PFSK-1 (cell line): ENCODE measurements at regions not wholly inside any gene's neighbourhood (a gene's known extent, or its start where the extent isn't known, plus 50 kb on each side); places are given as distances from the start of the nearest gene placed in this dataset.

Source experiments
- FOXP2 ChIP-seq: optimal IDR thresholded peaks from 2 replicates; pipeline ENCODE3; 2011; ENCODE audit warnings: borderline replicate concordance, control low read depth, inconsistent platforms; ENCODE audit not compliant: insufficient read depth; ENCODE audit errors: extremely low read length, extremely low read depth
- POLR2AphosphoS5 ChIP-seq: IDR thresholded peaks from 2 replicates; pipeline ENCODE4 v1.6.1; 2012; ENCODE audit warnings: low read depth, mild to moderate bottlenecking, control low read depth, low read length, moderate library complexity
- SIN3A ChIP-seq: IDR thresholded peaks from 2 replicates; pipeline ENCODE4 v1.6.1; 2012; ENCODE audit warnings: mild to moderate bottlenecking, low read length, moderate library complexity, borderline replicate concordance; ENCODE audit not compliant: insufficient read depth
- TAF1 ChIP-seq: IDR thresholded peaks from 2 replicates; pipeline ENCODE4 v1.6.1; 2012; ENCODE audit warnings: low read length, control low read depth, borderline replicate concordance; ENCODE audit not compliant: insufficient read depth
- TF ChIP-seq, protein P1 (sequence below), 2 experiments: IDR thresholded peaks; 2 replicates each; pipeline versions ENCODE4 v1.6.1 to v1.8.0; 2011 to 2012; ENCODE audit warnings: low read depth in 2 of 2, low read length in 2 of 2, control low read depth in 1 of 2, inconsistent platforms in 1 of 2, mild to moderate bottlenecking in 1 of 2, moderate library complexity in 1 of 2; ENCODE audit not compliant: insufficient read depth in 1 of 2

- TF ChIP-seq SIN3A, result no peak
- TF ChIP-seq, protein P1, sequence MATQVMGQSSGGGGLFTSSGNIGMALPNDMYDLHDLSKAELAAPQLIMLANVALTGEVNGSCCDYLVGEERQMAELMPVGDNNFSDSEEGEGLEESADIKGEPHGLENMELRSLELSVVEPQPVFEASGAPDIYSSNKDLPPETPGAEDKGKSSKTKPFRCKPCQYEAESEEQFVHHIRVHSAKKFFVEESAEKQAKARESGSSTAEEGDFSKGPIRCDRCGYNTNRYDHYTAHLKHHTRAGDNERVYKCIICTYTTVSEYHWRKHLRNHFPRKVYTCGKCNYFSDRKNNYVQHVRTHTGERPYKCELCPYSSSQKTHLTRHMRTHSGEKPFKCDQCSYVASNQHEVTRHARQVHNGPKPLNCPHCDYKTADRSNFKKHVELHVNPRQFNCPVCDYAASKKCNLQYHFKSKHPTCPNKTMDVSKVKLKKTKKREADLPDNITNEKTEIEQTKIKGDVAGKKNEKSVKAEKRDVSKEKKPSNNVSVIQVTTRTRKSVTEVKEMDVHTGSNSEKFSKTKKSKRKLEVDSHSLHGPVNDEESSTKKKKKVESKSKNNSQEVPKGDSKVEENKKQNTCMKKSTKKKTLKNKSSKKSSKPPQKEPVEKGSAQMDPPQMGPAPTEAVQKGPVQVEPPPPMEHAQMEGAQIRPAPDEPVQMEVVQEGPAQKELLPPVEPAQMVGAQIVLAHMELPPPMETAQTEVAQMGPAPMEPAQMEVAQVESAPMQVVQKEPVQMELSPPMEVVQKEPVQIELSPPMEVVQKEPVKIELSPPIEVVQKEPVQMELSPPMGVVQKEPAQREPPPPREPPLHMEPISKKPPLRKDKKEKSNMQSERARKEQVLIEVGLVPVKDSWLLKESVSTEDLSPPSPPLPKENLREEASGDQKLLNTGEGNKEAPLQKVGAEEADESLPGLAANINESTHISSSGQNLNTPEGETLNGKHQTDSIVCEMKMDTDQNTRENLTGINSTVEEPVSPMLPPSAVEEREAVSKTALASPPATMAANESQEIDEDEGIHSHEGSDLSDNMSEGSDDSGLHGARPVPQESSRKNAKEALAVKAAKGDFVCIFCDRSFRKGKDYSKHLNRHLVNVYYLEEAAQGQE (IDR thresholded peaks at IDR 0.05; ENCODE audit: insufficient read depth in 1 of 2, low read depth in 2 of 2, low read length in 2 of 2), result no peak
- TF ChIP-seq POLR2AphosphoS5, result no peak
- TF ChIP-seq TAF1, result no peak
- TF ChIP-seq FOXP2, result no peak
These were observed 414.3 kb upstream of the HS6ST1 start for GRCh38 chr2:128732976-128733431.

- no peak for TF ChIP-seq SIN3A
- TF ChIP-seq FOXP2, result no peak
- TF ChIP-seq POLR2AphosphoS5, result no peak
- TF ChIP-seq, protein P1 (IDR thresholded peaks at IDR 0.05; ENCODE audit: insufficient read depth in 1 of 2, low read depth in 2 of 2, low read length in 2 of 2), result no peak
- no peak for TF ChIP-seq TAF1
These were observed 414.8 kb upstream of the HS6ST1 start for GRCh38 chr2:128733450-128733849.

- no peak for TF ChIP-seq TAF1
These were observed 416.0 kb upstream of the HS6ST1 start for GRCh38 chr2:128734521-128735295.

DNA sequence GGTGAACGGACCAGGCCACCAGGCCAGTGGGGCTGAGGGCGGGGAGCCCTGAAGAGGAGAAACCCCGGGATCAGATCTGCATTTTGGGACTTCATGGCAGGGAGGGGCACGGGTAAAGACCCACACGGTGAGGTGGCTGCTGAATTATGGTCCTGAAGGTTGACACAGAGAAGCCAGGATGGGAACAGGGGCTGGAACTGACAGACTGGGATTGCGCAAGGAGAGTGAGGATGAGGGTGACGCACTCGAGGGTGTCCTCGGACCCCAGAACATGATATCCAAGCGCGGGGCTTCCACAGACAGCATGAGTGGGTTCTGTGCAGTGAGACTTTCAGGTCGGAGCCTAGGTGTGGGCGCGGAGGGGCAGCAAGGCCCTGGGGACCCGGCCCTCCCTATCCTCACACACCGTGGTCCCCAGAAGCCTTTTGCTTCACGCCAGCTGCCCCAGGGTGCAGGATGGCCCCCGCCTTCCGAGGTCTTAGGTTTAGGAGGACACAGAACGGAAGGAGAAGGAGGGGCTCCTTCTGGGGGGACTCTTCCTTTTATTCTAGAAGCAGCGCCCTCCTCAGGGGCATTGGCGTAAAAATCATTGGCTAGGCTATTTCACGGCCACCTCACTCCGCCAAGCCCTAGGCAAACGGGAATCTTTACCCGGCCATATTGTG, 416.8 kb upstream of the HS6ST1 start:
- TF ChIP-seq FOXP2 (no peak), SIN3A (no peak), POLR2AphosphoS5 (no peak), TAF1 (no peak)
- TF ChIP-seq, protein P1 (IDR thresholded peaks at IDR 0.05; ENCODE audit: insufficient read depth in 1 of 2, low read depth in 2 of 2, low read length in 2 of 2), result no peak

GRCh38 chr2:128736046-128736688, 417.5 kb upstream of the HS6ST1 start:
- TF ChIP-seq POLR2AphosphoS5 (no peak), SIN3A (no peak), TAF1 (no peak), FOXP2 (no peak)
- TF ChIP-seq, protein P1 (IDR thresholded peaks at IDR 0.05; ENCODE audit: insufficient read depth in 1 of 2, low read depth in 2 of 2, low read length in 2 of 2), result no peak
